ENCODE measurements at regions not wholly inside any gene's neighbourhood (a gene's known extent, or its start where the extent isn't known, plus 50 kb on each side); places are given as distances from the start of the nearest gene placed in this dataset.

- no peak for DNase-seq (ENCODE audit: low read depth)
Observed at GRCh38 chr4:41427306-41427882, 110.6 kb upstream of the LIMCH1 start.

GRCh38 chr4:41427931-41428600 is 109.9 kb upstream of the LIMCH1 start:
- DNase-seq (ENCODE audit: low read depth), result no peak

- no peak for DNase-seq (ENCODE audit: low read depth)
Observed at GRCh38 chr4:41428601-41429279, 109.2 kb upstream of the LIMCH1 start.

- DNase-seq (ENCODE audit: low read depth), result no peak
Observed at GRCh38 chr4:41429280-41429669, 108.7 kb upstream of the LIMCH1 start.

- DNase-seq (ENCODE audit: low read depth), result no peak
Observed at GRCh38 chr4:41430792-41431191, 107.2 kb upstream of the LIMCH1 start.

- no peak for DNase-seq (ENCODE audit: low read depth)
Observed at GRCh38 chr4:41431276-41431675, 106.7 kb upstream of the LIMCH1 start.

GRCh38 chr4:41432219-41432618 is 105.7 kb upstream of the LIMCH1 start:
- DNase-seq (ENCODE audit: low read depth), result no peak

GRCh38 chr4:41432881-41433280 is 105.1 kb upstream of the LIMCH1 start:
- DNase-seq (ENCODE audit: low read depth), result peak; percentile 60

GRCh38 chr4:41433361-41433760 is 104.6 kb upstream of the LIMCH1 start:
- DNase-seq (ENCODE audit: low read depth), result no peak

GRCh38 chr4:41435510-41435909 is 102.4 kb upstream of the LIMCH1 start:
- DNase-seq (ENCODE audit: low read depth), result no peak

GRCh38 chr4:41436419-41436818 is 101.5 kb upstream of the LIMCH1 start:
- DNase-seq (ENCODE audit: low read depth), result no peak

- no peak for DNase-seq (ENCODE audit: low read depth)
Observed at GRCh38 chr4:41437111-41437536, 100.8 kb upstream of the LIMCH1 start.

- DNase-seq (ENCODE audit: low read depth), result no peak
Observed at GRCh38 chr4:41438931-41439297, 99.0 kb upstream of the LIMCH1 start.

- DNase-seq (ENCODE audit: low read depth), result no peak
Observed at GRCh38 chr4:41442810-41443209, 95.1 kb upstream of the LIMCH1 start.

- DNase-seq (ENCODE audit: low read depth), result no peak
Observed at GRCh38 chr4:41443340-41444079, 94.4 kb upstream of the LIMCH1 start.

- DNase-seq (ENCODE audit: low read depth), result no peak
Observed at GRCh38 chr4:41446391-41446790, 91.6 kb upstream of the LIMCH1 start.

GRCh38 chr4:41446981-41447725 is 90.8 kb upstream of the LIMCH1 start:
- DNase-seq (ENCODE audit: low read depth), result no peak

GRCh38 chr4:41448934-41449333 is 89.0 kb upstream of the LIMCH1 start:
- peak; percentile 44 for DNase-seq (ENCODE audit: low read depth)

- no peak for DNase-seq (ENCODE audit: low read depth)
Observed at GRCh38 chr4:41451961-41452360, 86.0 kb upstream of the LIMCH1 start.

GRCh38 chr4:41452484-41453225 is 85.3 kb upstream of the LIMCH1 start:
- DNase-seq (ENCODE audit: low read depth), result no peak

- DNase-seq (ENCODE audit: low read depth), result no peak
Observed at GRCh38 chr4:41454423-41454822, 83.5 kb upstream of the LIMCH1 start.

All from myocyte (in vitro differentiated cells).